Mononuclear cell (primary cell): ENCODE measurements at regions not wholly inside any gene's neighbourhood (a gene's known extent, or its start where the extent isn't known, plus 50 kb on each side); places are given as distances from the start of the nearest gene placed in this dataset.

ENCODE experiments used
- H3K27me3 ChIP-seq: 2 replicates; pipeline ENCODE4 v1.6.0; 2011; ENCODE audit warnings: low read length, control low read depth; ENCODE audit not compliant: insufficient read depth
- H3K4me1 ChIP-seq: 2 replicates; pipeline ENCODE4 v1.5.1; 2011; ENCODE audit warnings: mild to moderate bottlenecking, low read length, control low read depth; ENCODE audit not compliant: insufficient read depth
- H3K4me3 ChIP-seq: 2 replicates; pipeline ENCODE4 v1.5.1; 2011; ENCODE audit warnings: mild to moderate bottlenecking, low read length, moderate library complexity
- H3K9me3 ChIP-seq: 2 replicates; pipeline ENCODE4 v1.5.1; 2011; ENCODE audit warnings: low read depth, mild to moderate bottlenecking, control low read depth, low read length

- Histone ChIP-seq H3K4me3 (no peak overlapping the region), H3K27me3 (no peaks in the 10 kb centered on the region), H3K9me3 (no peaks in the 10 kb centered on the region), H3K4me1 (no peaks in the 10 kb centered on the region)
These were observed 86.9 kb downstream of the CNTN3 start for GRCh38 chr3:74527566-74527965.

DNA sequence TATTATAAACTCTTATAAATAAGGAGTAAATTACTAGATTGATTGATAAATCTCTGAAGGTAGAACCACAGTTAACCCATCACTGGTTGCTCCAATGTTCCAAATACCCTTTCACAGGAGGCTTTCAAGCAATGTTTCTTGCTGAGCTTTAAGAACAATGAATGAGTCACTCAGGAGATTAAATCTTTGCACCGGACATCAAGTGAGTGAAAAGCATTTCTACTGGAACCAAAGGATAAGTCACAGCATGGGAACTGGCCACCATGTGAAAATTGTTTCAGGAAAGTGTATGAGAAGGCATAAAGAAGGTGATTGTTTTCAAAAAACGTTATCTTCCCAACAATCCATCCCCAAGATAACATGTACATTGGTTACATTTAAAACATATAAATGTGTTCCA is 90.6 kb downstream of the CNTN3 start:
- Histone ChIP-seq H3K9me3 (no peaks in the 10 kb centered on the region), H3K4me3 (no peak overlapping the region), H3K4me1 (no peaks in the 10 kb centered on the region), H3K27me3 (no peaks in the 10 kb centered on the region)

GRCh38 chr3:74520895-74521294 is 93.6 kb downstream of the CNTN3 start:
- no peak overlapping the region for H3K4me3 ChIP-seq
- no peaks in the 10 kb centered on the region for H3K9me3 ChIP-seq
- no peaks in the 10 kb centered on the region for H3K27me3 ChIP-seq
- H3K4me1 ChIP-seq: no peaks in the 10 kb centered on the region

GRCh38 chr3:74518610-74519009 is 95.8 kb downstream of the CNTN3 start:
- no peaks in the 10 kb centered on the region for H3K9me3 ChIP-seq
- no peak overlapping the region for H3K4me3 ChIP-seq
- H3K4me1 ChIP-seq: no peaks in the 10 kb centered on the region
- H3K27me3 ChIP-seq: no peaks in the 10 kb centered on the region

GRCh38 chr3:74516019-74516418 is 98.4 kb downstream of the CNTN3 start:
- Histone ChIP-seq H3K27me3 (no peaks in the 10 kb centered on the region), H3K4me1 (no peaks in the 10 kb centered on the region), H3K9me3 (no peaks in the 10 kb centered on the region), H3K4me3 (no peak overlapping the region)

DNA sequence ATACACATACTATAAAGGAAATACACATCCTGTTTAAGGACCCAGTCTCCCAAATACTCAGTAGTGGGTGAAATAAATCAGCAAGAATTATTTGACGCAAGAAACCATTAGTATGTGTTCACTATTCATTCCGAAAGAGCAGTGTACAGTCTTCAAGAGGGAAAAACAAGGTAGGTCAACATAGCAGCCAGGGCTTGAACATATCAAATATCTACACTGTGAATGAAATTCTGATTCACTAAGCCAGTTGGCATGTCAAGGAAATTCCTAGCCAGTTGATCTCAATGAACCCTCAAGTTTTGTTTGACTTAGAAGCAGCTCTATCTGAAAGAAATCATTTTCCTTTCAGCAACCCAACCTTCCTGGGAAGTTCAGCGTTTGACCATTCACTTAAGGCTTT is 99.0 kb downstream of the CNTN3 start:
- Histone ChIP-seq H3K4me1 (no peaks in the 10 kb centered on the region), H3K4me3 (no peak overlapping the region), H3K27me3 (no peaks in the 10 kb centered on the region), H3K9me3 (no peaks in the 10 kb centered on the region)

DNA sequence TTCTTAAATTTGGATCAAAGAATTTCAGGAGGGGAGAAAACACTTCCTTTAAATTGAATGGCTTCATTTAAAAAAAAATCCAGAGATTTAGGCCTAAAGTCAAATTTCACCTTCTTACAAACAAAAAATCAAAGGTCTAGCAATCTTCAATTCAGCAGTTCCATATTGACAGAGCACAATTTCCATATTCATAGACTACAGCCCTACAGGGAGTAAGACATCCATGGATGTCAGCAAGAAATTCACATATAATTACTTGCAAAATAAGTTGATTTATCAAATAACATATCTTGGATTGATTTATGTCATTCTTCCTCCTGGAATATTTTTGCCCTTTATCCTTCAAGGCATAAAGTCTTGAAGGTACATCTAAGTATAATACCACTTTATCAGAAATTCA is 103.4 kb downstream of the CNTN3 start:
- Histone ChIP-seq H3K9me3 (no peaks in the 10 kb centered on the region), H3K27me3 (no peaks in the 10 kb centered on the region), H3K4me3 (no peak overlapping the region), H3K4me1 (no peaks in the 10 kb centered on the region)

DNA sequence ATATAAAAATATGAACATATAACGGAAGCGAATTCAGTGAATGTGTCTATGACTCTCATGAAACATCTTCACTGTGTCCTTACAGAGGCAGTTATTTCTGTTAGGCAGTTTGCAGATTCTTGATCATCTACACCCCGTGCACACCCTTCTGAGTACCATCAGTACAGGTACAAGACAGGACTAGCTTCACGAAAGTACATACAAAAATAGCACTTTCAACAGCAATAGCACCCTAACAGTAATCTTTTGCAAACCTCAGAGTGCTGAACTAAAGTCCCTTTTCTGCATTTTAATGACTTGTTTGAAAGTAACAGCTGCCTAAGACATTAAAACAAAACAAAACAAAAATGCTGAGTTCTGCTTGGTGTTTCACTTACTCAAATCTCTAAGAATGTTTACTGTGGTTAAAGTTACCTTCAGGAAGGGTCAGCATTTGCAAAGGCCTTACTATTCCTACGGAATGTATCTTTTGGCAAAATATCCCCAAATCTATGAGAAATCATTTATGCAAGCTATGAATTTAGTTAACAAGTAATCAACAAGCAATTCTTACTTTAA is 104.1 kb downstream of the CNTN3 start:
- H3K4me1 ChIP-seq: no peaks in the 10 kb centered on the region

DNA sequence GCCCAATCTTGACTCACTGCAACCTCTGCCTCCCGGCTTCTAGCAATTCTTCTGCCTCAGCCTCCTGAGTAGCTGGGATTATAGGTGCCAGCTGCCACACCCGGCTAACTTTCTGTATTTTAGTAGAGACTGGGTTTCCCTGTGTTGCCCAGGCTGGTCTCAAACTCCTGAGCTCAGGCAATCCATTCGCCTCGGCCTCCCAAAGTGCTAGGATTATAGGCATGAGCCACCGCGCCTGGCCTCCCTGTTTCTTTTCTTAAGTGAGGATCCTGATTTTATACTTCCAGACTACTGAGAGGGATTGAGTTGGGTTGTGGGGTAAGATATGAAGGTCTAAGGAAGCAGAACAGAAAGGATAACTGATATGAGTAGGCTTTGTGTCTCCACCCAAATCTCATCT is 106.8 kb downstream of the CNTN3 start:
- no peaks in the 10 kb centered on the region for H3K9me3 ChIP-seq
- no peaks in the 10 kb centered on the region for H3K4me1 ChIP-seq
- no peak overlapping the region for H3K4me3 ChIP-seq
- no peaks in the 10 kb centered on the region for H3K27me3 ChIP-seq

More for the DNA sequence above, 104.1 kb downstream of the CNTN3 start:
- Histone ChIP-seq H3K9me3 (no peaks in the 10 kb centered on the region), H3K4me3 (no peak overlapping the region), H3K27me3 (no peaks in the 10 kb centered on the region)

DNA sequence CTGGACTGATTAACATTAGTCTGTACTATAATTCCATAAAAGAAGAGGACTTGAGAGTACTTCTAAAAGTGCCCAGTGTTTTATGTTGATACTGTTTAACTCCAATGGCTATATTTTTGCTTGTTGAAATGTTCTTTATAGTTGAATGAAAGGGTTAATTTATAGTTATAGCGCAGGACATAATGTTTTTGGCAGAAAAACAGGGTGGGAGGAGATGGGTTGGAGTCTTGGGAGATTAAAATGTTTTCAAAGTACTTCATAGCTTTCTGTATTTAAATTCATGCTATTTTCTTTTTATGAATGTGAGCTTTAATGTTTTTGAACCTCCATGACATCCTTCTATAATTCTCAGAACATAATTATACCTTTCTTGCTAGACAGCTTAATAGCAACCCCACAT is 108.2 kb downstream of the CNTN3 start:
- Histone ChIP-seq H3K4me3 (no peak overlapping the region), H3K9me3 (no peaks in the 10 kb centered on the region), H3K27me3 (no peaks in the 10 kb centered on the region), H3K4me1 (no peaks in the 10 kb centered on the region)

GRCh38 chr3:74501007-74501406 is 113.5 kb downstream of the CNTN3 start:
- Histone ChIP-seq H3K4me1 (no peaks in the 10 kb centered on the region), H3K4me3 (no peak overlapping the region), H3K27me3 (no peaks in the 10 kb centered on the region), H3K9me3 (no peaks in the 10 kb centered on the region)

DNA sequence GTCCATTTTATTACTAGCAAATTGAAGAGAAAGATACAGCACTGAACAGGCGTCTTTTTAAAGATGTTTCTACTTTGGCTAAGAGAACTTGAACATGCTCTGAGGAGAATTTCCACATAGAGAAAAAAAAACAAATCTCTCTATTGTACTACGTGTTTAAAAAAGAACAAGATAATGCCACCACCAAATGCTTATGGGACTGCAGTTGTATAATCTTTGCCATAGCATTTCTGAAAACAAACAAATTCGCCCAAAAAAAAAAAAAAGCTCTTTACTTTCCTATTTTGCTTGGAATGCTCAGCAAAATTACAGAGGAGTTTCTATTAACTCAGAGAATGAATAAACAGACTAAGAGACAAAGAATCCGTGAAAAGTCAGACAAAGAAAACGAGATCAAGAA is 114.2 kb downstream of the CNTN3 start:
- Histone ChIP-seq H3K4me3 (no peak overlapping the region), H3K9me3 (no peaks in the 10 kb centered on the region), H3K4me1 (no peaks in the 10 kb centered on the region), H3K27me3 (no peaks in the 10 kb centered on the region)

GRCh38 chr3:74491874-74492273 is 122.6 kb downstream of the CNTN3 start:
- no peaks in the 10 kb centered on the region for H3K9me3 ChIP-seq
- H3K4me3 ChIP-seq: no peak overlapping the region
- no peaks in the 10 kb centered on the region for H3K27me3 ChIP-seq
- H3K4me1 ChIP-seq: no peaks in the 10 kb centered on the region

- H3K27me3 ChIP-seq: no peaks in the 10 kb centered on the region
- no peaks in the 10 kb centered on the region for H3K9me3 ChIP-seq
- no peaks in the 10 kb centered on the region for H3K4me1 ChIP-seq
- H3K4me3 ChIP-seq: no peak overlapping the region
These were observed 125.2 kb downstream of the CNTN3 start for GRCh38 chr3:74489050-74489792.

- Histone ChIP-seq H3K27me3 (no peaks in the 10 kb centered on the region), H3K4me3 (no peak overlapping the region), H3K4me1 (no peaks in the 10 kb centered on the region), H3K9me3 (no peaks in the 10 kb centered on the region)
These were observed 134.5 kb downstream of the CNTN3 start for GRCh38 chr3:74479915-74480314.

DNA sequence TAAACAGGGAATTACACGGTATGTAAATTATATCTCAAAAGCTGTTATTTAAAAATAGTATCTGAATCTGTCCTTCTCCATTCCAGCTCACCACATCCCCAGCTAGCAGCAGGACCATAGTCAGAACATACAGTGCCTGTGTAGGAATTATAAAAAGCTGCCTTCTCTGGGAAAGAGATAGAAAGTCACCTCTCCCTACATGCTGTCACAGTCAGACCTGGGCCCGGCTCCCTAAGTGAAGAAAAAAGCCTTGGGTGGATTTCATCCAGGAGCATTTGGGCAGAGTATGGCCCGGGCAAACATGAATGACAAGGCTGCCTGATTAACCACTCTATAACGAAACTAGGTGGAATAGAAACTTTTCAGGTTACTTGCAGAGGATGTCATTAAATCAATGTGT is 144.1 kb downstream of the CNTN3 start:
- Histone ChIP-seq H3K4me3 (no peak overlapping the region), H3K27me3 (no peaks in the 10 kb centered on the region), H3K9me3 (no peaks in the 10 kb centered on the region), H3K4me1 (no peaks in the 10 kb centered on the region)
